ENCODE measurements at regions not wholly inside any gene's neighbourhood (a gene's known extent, or its start where the extent isn't known, plus 50 kb on each side); places are given as distances from the start of the nearest gene placed in this dataset.
"Not testable (repeated sequence)": the region's sequence is repeated elsewhere in the genome, so short reads cannot be mapped to it uniquely, and the experiment has no call there.

DNA sequence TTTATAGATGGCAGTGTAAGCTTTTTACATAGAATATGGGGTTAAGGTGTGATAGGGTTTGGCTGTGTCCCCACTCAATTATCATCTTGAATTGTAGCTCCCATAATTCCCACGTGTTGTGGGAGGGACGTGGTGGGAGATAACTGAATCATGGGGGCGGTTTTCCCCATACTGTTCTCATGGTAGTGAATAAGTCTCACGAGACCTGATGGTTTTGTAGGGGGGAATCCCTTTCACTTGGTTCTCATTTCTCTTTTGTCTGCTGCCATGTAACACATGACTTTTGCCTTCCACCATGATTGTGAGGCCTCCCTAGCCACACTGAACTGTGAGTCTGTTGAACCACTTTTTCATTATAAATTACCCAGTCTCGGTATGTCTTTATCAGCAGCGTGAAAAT lies 290.3 kb upstream of the B3GALT2 start:
- DNase-seq (ENCODE audit: low read depth, low spot score): no peak
- H3K4me3 ChIP-seq (ENCODE audit: low read length): no peak overlapping the region

DNA sequence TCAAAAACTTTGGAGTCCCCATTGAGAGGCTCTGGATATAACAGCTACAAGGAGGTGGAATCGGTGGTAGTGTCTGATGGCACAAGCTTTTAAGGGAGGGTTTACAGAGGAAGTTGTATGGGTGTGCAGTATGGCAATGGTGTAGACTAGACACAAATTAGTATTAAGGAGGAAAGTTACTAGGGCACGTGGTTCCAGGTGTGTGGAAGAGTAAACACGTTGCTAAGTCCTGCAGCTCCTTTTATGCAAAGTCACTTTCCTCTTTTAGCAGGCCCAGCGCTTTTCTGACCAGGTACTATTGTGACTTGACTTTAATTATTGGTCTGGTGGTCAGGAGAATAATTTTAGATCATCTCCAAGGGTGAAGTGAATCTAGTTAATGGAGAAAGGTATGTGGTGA lies 287.5 kb upstream of the B3GALT2 start:
- DNase-seq (ENCODE audit: low read depth, low spot score): no peak
- H3K4me3 ChIP-seq (ENCODE audit: low read length): no peak overlapping the region

DNA sequence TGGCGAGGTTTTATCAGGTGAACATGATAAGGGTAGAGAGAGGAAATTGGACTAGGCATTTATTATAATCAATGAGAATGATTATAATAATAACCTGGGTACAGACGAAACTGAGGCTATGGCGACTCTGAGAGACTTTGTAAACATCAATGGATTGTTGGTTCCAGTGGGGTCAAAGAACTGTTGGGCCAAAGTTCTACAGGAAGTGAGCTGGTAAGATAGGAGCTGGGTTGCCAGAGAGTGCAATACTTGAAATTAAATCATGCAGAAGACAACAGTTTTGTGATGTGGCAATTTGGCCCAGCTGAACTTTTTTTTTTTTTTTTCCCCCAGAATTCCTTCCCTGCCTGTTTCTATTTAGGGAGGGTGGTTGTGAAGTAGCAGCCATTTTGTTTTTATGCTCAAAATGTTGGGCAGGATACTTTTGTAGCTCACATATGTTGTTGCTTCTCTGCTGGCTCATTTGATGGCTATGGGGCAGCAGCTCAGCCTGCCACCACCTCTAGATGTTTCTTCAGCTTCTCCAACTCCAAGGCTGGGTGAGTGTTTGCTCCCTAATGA lies 286.5 kb upstream of the B3GALT2 start:
- no peak for DNase-seq (ENCODE audit: low read depth, low spot score)
- H3K4me3 ChIP-seq (ENCODE audit: low read length): no peak overlapping the region

DNA sequence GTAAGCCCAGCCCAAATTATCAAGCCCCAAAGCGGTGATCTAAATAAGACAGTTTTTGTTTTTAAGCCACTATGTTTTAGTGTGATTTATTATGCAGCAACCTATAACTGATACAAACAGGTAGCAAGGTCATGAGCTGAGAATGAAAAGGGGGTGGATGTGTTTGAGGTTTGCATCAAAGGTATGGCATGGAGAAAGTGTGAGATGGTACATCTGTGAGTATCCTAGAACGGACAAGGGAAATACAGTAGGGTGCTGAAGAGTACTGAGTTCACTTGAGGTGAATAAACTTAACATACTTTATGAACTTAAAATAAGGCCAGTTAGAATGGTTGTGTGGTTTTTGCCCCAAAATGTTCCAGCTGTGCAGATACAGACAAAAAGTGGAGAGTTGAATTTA lies 286.0 kb upstream of the B3GALT2 start:
- no peak for DNase-seq (ENCODE audit: low read depth, low spot score)
- H3K4me3 ChIP-seq (ENCODE audit: low read length): no peak overlapping the region

DNA sequence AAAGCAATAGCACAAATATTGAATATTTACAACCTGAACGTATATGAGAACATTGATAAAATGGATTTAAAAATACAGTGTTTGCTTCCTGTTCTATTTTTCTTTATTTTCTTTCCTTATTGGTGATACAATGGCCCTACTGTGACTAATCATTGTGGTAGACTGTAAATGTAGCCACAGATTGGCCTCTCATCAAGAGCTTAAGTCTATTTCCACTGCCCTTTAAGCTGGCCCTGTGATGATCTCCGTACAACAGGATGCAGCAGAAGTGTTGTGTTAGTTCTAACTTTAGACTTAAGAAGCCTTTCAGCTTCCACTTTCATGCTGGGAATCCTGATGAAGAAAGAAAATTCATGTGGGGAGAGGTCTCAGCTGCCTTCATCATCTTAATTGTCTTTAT lies 285.6 kb upstream of the B3GALT2 start:
- DNase-seq (ENCODE audit: low read depth, low spot score): no peak
- H3K4me3 ChIP-seq (ENCODE audit: low read length): no peak overlapping the region

DNA sequence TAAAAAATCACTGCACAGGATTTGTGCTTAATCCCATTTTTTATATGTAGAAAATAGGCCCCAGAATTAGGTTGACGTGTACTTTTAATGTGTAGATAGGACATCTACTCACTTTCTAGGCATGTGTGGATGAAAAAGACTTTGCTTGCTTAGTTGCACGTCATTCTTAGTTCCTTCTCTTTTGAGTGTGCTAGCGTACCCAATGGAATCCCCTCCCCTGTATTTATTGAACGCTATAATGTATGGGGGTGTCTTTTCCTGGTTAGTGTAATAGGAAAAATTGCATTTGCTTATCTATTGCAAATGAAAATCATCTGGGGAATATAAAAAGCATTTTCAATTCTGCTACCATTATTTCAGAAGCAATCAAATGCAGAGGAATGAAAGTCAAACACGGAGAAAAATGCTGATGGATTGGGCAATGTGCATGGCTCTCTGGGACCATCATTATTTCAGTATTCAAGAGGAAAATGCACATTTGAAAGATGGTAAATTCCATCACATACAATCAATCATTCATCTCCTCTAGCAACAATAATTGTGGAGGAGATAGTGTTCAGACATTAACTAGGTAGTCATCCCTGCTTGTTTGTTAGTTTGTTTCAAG lies 277.0 kb upstream of the B3GALT2 start:
- no peak overlapping the region for H3K4me3 ChIP-seq (ENCODE audit: low read length)
- no peak for DNase-seq (ENCODE audit: low read depth, low spot score)

DNA sequence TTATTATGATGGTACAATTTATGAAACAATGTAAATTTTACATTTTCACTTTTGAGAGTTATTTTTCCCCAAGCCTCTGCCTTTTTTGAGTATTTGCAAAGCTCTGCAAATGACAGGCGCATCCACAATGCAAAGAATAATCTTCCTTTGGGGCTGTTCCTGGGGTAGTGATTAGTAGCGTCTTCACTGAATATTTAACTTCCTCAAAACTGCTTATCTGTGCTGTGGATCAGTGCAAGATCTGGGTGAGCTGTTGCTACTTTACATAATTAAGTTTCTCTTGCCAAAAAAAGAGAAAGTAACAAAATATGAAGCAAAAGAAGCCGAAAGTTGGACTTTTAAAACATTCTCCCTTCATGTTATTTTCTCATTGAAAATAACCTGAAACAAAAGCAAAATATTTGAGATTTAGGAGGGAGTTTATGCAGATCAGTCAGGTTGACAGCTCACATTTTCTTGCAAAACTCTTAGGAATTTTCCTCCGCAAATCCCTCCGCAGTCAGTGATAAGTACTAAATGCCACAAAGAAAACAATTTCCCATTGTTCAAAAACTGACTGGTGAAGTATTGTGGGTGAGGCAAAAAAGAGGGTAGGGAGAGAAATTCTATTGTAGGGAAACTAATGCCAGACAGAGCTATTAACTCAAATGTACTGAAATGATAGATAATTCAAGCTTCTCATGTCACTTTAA lies 276.4 kb upstream of the B3GALT2 start:
- no peak for DNase-seq (ENCODE audit: low read depth, low spot score)
- H3K4me3 ChIP-seq (ENCODE audit: low read length): no peak overlapping the region

DNA sequence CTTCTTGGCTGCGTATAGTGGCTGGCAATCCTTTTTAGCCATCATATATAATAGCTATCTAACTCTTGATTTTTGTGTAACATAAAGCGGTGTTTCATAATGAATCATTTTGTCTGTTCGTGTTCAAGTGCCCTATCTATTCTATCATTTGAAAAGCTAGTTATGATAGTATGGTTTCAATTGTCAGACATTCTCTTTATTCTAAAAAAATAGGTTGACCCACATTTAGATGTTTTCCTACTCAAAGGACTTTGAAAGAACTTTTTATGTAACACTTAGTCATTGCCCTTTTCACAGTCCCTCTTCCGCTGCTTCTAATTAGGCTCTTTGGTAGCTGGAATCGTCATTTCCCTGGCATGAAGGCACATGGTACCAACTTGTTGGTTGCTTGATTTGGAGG lies 272.2 kb upstream of the B3GALT2 start:
- no peak for DNase-seq (ENCODE audit: low read depth, low spot score)
- no peak overlapping the region for H3K4me3 ChIP-seq (ENCODE audit: low read length)

DNA sequence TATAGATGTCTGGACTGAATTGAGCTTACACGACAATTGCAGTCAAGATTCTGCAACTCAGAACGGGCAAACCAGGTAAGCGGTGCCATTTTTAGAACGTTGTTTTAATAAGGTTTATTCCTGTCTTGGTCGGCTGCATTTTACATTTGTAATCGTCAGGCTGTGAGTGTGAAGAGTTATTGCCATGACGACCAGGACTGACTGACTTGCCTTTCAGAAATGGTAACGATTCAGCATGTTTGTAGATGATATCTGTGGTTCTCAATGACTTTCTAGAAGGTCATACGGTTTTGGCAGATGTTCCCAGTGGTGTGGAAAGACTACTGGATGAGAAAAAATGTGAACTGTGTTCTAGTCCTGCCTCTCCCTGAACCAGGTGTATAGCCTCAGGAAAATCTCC lies 271.3 kb upstream of the B3GALT2 start:
- no peak for DNase-seq (ENCODE audit: low read depth, low spot score)
- no peak overlapping the region for H3K4me3 ChIP-seq (ENCODE audit: low read length)

DNA sequence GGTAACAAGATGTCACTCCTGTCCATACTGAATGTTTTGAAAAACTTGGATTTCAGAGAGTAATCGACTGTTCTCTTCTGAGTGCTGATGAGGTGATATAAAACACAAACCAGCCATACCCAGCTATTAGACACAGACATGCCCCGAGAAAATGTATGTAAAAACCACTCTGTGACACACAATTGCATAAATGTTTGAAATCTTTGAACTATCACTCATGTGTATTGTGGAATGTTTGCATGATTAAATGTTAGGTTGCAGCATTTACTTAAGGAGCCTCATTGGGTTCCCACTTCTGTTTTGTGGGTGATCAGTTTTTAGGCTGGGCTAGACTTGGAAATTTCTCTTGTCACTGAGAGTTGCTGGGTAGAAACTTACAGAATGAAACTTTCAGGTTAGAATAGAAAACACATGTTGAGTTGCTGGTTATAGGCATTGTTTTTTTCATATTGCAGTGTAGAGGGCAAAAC lies 270.4 kb upstream of the B3GALT2 start:
- DNase-seq (ENCODE audit: low read depth, low spot score): no peak
- no peak overlapping the region for H3K4me3 ChIP-seq (ENCODE audit: low read length)

DNA sequence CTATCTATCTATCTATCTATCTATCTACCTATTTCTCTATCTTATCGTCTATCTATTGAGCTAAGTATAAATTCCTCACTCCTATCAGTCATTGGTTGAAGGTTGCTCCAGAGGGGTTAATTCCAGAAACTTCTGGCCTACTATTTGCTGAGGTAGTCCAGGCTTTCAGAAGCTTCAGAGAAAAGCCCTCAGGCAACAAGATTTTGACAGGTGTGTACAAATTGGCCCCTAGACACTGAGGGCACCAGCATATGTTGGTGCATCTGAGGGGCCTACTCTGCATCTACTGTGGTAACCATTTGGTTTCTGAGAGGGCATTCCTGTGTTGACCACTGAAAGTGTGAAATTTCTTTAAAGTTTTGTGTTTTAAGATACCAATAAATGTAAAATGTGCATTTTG lies 265.2 kb upstream of the B3GALT2 start:
- no peak overlapping the region for H3K4me3 ChIP-seq (ENCODE audit: low read length)
- DNase-seq (ENCODE audit: low read depth, low spot score): no peak

DNA sequence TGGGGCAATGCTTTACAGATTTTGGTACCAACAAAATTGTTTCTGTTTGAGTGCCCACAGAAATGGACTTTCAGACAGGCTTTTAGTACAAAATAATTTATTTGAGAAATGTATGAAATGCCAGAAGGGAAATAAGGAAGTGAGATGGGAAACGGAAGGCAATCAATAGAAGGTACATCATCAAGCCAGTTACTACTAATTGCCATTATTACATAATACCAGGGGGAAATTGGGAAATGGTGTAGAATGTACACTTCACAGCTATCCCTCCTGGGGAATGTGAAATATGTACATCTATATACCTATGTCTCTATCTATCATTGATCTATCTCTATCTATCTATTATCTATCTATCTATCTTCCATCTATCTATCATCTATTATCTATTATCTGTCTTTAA lies 264.6 kb upstream of the B3GALT2 start:
- no peak for DNase-seq (ENCODE audit: low read depth, low spot score)

DNA sequence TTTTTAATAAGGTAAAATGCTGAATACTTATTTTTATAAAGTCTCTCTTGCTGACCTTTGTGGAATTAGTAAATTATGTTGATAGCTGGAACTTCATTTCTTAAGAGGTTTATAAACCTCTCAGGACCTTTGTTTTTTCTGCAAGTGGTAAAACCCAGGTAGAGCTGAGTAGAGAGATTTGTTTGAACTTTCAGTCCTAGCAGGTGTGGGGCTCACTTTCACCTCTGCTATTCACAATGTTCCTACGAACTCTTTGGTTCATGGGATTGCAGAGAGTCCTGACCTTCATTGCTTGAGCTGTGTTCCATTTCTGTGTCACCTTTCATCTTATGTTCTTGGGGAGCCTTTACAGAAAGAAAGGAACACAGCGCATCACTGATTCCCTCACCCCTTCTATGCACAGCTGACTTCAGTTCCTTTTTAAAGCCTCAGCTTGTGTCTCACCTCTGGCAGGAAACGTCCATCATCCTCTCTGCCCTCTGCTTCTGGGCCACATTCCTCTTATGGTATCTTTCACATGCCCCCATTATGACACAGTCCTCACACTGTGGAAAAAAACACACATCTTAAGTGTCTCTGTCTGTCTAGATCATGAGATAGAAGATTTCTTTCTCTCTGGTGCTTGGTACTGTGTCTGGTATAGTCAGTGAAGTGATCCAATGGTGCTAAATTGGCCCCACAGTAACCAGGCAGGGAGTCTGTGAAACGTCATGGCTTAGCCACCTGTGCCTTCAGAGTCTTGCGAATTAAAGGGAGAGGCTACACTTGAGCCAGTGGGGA lies 262.5 kb upstream of the B3GALT2 start:
- DNase-seq (ENCODE audit: low read depth, low spot score): no peak
- H3K4me3 ChIP-seq (ENCODE audit: low read length): no peak overlapping the region

More for the DNA sequence above, 264.6 kb upstream of the B3GALT2 start:
- no peak overlapping the region for H3K4me3 ChIP-seq (ENCODE audit: low read length)

DNA sequence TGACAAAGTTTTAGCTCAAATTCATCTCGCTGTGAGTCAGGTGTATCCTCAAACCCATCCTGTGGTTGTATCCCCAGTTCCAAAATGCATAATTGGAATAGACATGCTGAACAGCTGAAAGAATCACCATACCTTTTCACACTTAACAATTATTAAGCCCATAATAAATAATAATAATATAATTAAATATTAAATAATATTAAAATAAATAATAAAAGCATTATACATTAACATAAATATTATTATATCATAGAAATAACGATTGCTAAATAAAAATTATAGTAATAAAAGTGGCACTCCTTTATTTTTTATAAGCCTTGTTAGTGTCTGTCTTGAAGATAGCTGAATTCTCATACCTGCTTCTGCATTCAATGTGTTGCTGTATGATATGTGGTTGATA lies 257.5 kb upstream of the B3GALT2 start:
- no peak for DNase-seq (ENCODE audit: low read depth, low spot score)
- no peak overlapping the region for H3K4me3 ChIP-seq (ENCODE audit: low read length)

DNA sequence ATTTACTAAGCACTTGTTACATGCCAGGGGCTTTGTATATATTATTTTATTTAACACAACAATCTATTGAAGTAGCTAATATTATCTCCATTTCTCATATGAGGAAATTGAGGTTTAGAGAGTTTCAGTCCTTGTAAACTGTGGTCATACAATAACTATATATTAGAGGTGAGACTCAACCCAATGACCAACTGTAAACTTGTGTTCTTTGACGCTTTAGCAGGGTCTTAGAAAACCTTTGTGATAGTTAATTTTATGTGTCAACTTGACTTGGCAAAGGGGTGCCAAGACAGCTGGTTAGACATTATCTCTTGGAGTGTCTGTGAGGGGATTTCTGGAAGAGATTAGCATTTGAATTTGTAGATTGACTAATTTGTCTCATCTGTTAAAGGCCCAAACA lies 252.4 kb upstream of the B3GALT2 start:
- no peak overlapping the region for H3K4me3 ChIP-seq (ENCODE audit: low read length)
- DNase-seq (ENCODE audit: low read depth, low spot score): no peak

DNA sequence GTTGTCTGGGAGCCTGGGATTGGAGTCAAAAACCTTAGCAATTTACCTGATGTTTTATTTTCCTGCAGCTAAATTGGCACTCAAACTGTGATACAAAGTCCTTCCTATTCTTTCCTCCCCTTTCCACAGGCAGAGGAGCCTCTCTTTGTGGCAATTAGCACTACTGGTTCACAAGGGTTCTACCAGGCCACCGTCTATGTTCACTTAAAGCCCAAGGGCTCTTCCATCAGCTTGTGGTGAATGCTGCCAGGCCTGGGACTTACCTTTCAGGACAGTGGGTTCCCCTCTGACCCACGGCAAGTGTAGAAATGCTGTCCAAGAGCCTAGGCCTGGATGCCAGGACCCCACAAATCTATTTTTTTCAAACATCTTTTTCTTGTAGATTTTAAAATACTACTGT lies 251.9 kb upstream of the B3GALT2 start:
- no peak overlapping the region for H3K4me3 ChIP-seq (ENCODE audit: low read length)
- no peak for DNase-seq (ENCODE audit: low read depth, low spot score)

DNA sequence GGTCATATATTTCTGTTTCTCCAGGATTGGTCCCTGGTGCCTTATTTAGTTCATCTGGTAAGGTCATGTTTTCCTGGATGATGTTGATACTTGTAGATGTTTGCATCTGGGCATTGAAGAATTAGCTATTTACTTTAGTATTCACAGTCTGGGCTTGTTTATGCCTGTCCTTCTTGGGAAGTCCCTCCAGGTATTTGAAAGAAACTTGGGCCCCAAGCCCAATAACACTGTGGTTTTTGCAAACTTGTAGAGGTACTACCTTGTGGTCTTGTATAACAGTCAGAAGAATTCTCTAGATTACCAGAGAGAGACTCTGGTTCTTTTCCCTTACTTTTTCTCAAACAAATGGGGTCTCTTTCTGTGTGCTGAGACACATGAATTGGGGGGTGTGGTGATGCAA lies 251.4 kb upstream of the B3GALT2 start:
- no peak for DNase-seq (ENCODE audit: low read depth, low spot score)
- no peak overlapping the region for H3K4me3 ChIP-seq (ENCODE audit: low read length)

DNA sequence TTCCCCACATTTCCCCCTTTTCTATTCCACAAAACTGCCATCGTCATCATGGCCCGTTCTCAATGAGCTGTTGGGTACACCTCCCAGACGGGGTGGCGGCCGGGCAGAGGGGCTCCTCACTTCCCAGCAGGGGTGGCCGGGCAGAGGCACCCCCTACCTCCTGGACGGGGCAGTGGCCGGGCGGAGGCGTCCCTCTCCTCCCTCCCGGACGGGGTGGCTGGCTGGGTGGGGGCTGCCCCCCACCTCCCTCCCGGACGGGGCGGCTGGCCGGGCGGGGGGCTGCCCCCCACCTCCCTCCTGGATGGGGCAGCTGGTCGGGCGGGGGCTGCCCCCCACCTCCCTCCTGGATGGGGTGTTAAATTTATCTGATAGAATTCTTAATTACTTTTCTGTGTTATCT lies 250.9 kb upstream of the B3GALT2 start:
- H3K4me3 ChIP-seq (ENCODE audit: low read length); DNase-seq (ENCODE audit: low read depth, low spot score): not testable (repeated sequence)

DNA sequence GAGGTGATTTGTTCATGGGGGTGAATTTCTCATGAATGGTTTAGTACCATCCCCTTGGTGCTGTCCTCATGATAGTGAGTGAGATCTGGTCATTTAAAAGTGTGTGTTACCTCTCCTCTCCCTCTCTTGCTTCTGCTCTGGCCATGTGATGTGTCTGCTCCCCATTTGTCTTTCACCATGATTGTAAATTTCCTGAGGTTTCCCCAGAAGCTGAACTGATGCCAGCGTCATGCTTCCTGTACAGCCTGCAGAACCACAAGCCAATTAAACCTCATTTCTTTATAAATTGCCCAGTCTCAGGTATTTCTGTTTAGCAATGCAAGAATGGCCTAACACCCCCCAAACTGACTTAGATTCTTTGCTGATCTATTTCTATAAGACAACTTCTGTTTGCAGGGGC lies 249.4 kb upstream of the B3GALT2 start:
- H3K4me3 ChIP-seq (ENCODE audit: low read length): no peak overlapping the region
- no peak for DNase-seq (ENCODE audit: low read depth, low spot score)

DNA sequence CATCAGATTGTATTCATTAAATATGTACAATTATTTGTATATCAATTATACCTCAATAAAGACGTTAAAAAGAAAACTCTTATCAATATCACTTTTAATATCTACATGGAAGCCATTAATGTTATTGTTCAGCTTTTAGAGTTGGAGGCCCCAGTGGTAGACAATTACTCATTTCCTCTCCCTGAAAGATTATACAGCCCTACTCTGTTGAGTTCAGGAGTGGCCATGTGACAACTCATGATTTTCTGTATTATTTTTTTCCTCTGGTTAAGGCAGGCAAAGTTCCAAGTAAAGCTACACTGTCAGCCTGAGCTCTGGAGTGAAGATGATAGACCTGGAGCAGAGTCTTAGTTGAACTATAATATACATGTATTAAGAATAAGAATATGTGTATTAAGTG lies 247.9 kb upstream of the B3GALT2 start:
- H3K4me3 ChIP-seq (ENCODE audit: low read length): no peak overlapping the region
- no peak for DNase-seq (ENCODE audit: low read depth, low spot score)

Measured in Jurkat, Clone E6-1 (cell line).